Testis (tissue), 2 donors: ENCODE measurements at regions not wholly inside any gene's neighbourhood (a gene's known extent, or its start where the extent isn't known, plus 50 kb on each side); places are given as distances from the start of the nearest gene placed in this dataset.

ENCODE experiments used
- CTCF ChIP-seq, 3 experiments: fragments of 450-650 bp in 2 of 3; fragments of 200-600 bp in 1 of 3; sonication (generic) in 1 of 3; IDR thresholded peaks; one replicate each; pipeline ENCODE4 v1.5.1; 2016 to 2019; ENCODE audit warnings: antibody characterized with exemption in 3 of 3, mild to moderate bottlenecking in 2 of 3, moderate library complexity in 1 of 3
- POLR2A ChIP-seq: fragments of 450-650 bp; IDR thresholded peaks from one replicate; pipeline ENCODE4 v1.6.1; 2017; ENCODE audit warnings: antibody characterized with exemption, mild to moderate bottlenecking, moderate library complexity

DNA sequence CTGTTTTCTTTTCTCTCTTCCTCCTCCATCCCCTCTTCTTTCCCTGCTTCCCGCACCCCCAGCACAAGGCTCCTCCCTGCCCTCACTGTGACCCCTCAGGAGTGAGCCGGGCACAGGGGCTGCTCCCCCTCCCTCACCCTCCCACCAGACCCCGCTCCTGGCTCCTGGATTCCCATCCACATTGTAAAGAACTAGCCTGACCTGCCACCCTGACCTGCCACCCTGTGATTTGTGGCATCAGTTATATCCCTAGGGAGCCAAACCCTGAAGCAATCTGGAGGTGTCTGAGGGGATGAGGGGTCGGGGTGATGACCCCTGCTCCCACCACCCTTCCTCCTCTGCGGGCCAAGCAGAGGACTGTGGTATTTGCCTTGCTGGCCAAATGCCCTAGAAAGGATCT is 98.0 kb upstream of the LHX1 start:
- TF ChIP-seq CTCF (IDR thresholded peaks at IDR 0.05) (no peak), POLR2A (no peak)
